Ovary (tissue), 7 donors: ENCODE measurements at regions not wholly inside any gene's neighbourhood (a gene's known extent, or its start where the extent isn't known, plus 50 kb on each side); places are given as distances from the start of the nearest gene placed in this dataset.
"Not testable (repeated sequence)": the region's sequence is repeated elsewhere in the genome, so short reads cannot be mapped to it uniquely, and the experiment has no call there.

Source experiments
- DNase-seq, 5 donors: peaks; one replicate each; pipeline ENCODE4 v3.0.0-alpha.2; 2019 to 2020
- H3K27ac ChIP-seq, 2 donors: fragments of 200-600 bp; one replicate each; pipeline versions ENCODE4 v1.5.1 to v1.8.0; 2019 to 2022
- H3K27me3 ChIP-seq: fragments of 200-600 bp; one replicate; pipeline ENCODE4 v1.8.0; 2022
- H3K36me3 ChIP-seq: fragments of 200-600 bp; sonication (generic); one replicate; pipeline ENCODE4 v1.5.1; 2019
- H3K4me1 ChIP-seq: one replicate; pipeline ENCODE4 v1.8.1; 2013; ENCODE audit warnings: mild to moderate bottlenecking, moderate library complexity; ENCODE audit not compliant: insufficient read depth
- H3K4me3 ChIP-seq: fragments of 200-600 bp; sonication (generic); one replicate; pipeline ENCODE4 v1.5.1; 2017
- H3K9me3 ChIP-seq, 2 donors: fragments of 200-600 bp in 1 of 2; sonication (generic) in 1 of 2; one replicate each; pipeline versions ENCODE4 v1.5.1 to v1.8.1; 2013 to 2019; ENCODE audit warnings: mild to moderate bottlenecking in 1 of 2, moderate library complexity in 1 of 2
- EP300 ChIP-seq: sonication (generic); formaldehyde crosslinking; IDR thresholded peaks from one replicate; pipeline ENCODE4 v1.6.1; 2017; ENCODE audit warnings: antibody characterized with exemption
- POLR2A ChIP-seq: fragments of 450-650 bp; IDR thresholded peaks from one replicate; pipeline ENCODE4 v1.6.1; 2017; ENCODE audit warnings: antibody characterized with exemption, mild to moderate bottlenecking, moderate library complexity
- WGBS, 3 donors: extraction: QIAGEN DNeasy Blood & Tissue Kit in 1 of 3; methylation state at CpG; one replicate each; pipeline versions ENCODE4 v1.1.5 to v1.1.7; 2013 to 2017; 5-methylcytosine and 5-hydroxymethylcytosine counted together
- intact Hi-C, 4 donors: fragments of 100-400 bp; cut with DNase I; formaldehyde crosslinking; loops; one replicate each; pipeline versions ENCODE4 v1.11.0 to v1.15.1; 2022 to 2023
- TF ChIP-seq, protein P1 (sequence below), 3 donors: fragments of 450-650 bp in 2 of 3; fragments of 200-600 bp in 1 of 3; IDR thresholded peaks; one replicate each; pipeline versions ENCODE4 v1.5.1 to v1.8.0; 2016 to 2022; ENCODE audit warnings: antibody characterized with exemption in 3 of 3, mild to moderate bottlenecking in 1 of 3
- donor health status: DM: no; HTN: no; CAD: no; lungs with moderate emphysema.
- donor health status: DM: no; HTN: no; CAD: no.
- donor health status: Bipolar disorder and iron deficiency.
- donor health status: DM: no; HTN: no; CAD: no.
- donor health status: DM: yes; HTN: yes; CAD: no.

DNA sequence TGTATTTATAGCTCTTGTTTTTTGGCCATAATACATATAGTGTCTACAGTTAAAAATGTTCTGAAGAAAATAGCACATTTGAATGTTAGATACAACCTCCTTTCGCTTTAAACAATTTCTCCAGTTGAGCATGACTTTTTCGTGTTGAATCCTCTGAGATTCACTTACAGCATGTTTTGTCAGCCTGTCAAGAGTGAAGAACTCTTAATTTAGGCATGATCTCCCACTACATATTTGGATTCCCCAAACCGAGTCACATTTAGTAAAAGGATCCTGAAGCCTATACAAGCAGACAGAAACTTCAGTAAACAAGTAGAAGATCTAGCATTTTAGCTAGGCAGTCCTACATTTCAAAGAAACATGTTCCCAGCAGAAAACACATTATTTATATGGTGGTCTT, 796.6 kb downstream of the MCTP2 start:
- H3K36me3 ChIP-seq: no peaks in the 10 kb centered on the region
- H3K9me3 ChIP-seq: no peaks in the 10 kb centered on the region
- no peak overlapping the region for H3K4me3 ChIP-seq
- TF ChIP-seq POLR2A (no peak), EP300 (no peak)
- TF ChIP-seq, protein P1, sequence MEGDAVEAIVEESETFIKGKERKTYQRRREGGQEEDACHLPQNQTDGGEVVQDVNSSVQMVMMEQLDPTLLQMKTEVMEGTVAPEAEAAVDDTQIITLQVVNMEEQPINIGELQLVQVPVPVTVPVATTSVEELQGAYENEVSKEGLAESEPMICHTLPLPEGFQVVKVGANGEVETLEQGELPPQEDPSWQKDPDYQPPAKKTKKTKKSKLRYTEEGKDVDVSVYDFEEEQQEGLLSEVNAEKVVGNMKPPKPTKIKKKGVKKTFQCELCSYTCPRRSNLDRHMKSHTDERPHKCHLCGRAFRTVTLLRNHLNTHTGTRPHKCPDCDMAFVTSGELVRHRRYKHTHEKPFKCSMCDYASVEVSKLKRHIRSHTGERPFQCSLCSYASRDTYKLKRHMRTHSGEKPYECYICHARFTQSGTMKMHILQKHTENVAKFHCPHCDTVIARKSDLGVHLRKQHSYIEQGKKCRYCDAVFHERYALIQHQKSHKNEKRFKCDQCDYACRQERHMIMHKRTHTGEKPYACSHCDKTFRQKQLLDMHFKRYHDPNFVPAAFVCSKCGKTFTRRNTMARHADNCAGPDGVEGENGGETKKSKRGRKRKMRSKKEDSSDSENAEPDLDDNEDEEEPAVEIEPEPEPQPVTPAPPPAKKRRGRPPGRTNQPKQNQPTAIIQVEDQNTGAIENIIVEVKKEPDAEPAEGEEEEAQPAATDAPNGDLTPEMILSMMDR (IDR thresholded peaks at IDR 0.05): no peak
- intact Hi-C loops: no loop called here
- H3K27me3 ChIP-seq: no peaks in the 10 kb centered on the region
- H3K27ac ChIP-seq: no peak overlapping the region
- no peak for DNase-seq
- 76 to 83% (median 78%) methylated on average over 3 of the region's 3 CpGs for WGBS, 3 donors
- H3K4me1 ChIP-seq: peaks cover 1% of the 10 kb centered on the region

GRCh38 chr15:95032156-95032555, 800.8 kb downstream of the MCTP2 start:
- 82 to 92% (median 86%) methylated on average over 2 of the region's 2 CpGs for WGBS, 3 donors
- intact Hi-C loops: no loop called here
- H3K36me3 ChIP-seq: no peaks in the 10 kb centered on the region
- no peak overlapping the region for H3K27ac ChIP-seq
- no peak for DNase-seq
- no peaks in the 10 kb centered on the region for H3K4me1 ChIP-seq
- TF ChIP-seq EP300: no peak
- no peak overlapping the region for H3K4me3 ChIP-seq
- H3K27me3 ChIP-seq: no peaks in the 10 kb centered on the region
- H3K9me3 ChIP-seq: no peaks in the 10 kb centered on the region

DNA sequence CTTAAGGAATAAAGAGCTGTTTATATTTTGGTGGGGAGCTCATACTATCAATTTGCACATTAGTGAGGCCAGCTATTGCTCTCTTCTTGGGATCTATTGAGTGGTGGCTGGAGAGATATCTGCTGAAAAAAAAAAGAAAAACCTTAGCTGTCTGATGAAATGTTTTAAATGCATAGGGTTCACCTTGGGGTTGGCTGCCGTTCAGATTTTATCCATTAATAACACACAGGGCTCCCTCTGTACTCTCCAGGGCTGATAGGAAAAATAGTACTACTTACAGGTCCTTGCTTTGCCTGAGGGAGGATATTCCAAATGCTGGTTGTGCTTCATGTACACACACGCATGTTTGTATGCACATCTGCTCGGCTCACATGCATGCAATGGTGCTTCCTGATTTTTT, 803.7 kb downstream of the MCTP2 start:
- 62 to 68% (median 64%) methylated on average over 3 of the region's 3 CpGs for WGBS, 3 donors
- no peak overlapping the region for H3K27ac ChIP-seq
- H3K9me3 ChIP-seq: no peaks in the 10 kb centered on the region
- H3K4me1 ChIP-seq: no peaks in the 10 kb centered on the region
- intact Hi-C loops: no loop called here
- H3K4me3 ChIP-seq: no peak overlapping the region
- H3K27me3 ChIP-seq: no peaks in the 10 kb centered on the region
- TF ChIP-seq, protein P1 (IDR thresholded peaks at IDR 0.05): no peak
- no peak for TF ChIP-seq EP300
- no peak for TF ChIP-seq POLR2A
- no peak for DNase-seq
- H3K36me3 ChIP-seq: no peaks in the 10 kb centered on the region

DNA sequence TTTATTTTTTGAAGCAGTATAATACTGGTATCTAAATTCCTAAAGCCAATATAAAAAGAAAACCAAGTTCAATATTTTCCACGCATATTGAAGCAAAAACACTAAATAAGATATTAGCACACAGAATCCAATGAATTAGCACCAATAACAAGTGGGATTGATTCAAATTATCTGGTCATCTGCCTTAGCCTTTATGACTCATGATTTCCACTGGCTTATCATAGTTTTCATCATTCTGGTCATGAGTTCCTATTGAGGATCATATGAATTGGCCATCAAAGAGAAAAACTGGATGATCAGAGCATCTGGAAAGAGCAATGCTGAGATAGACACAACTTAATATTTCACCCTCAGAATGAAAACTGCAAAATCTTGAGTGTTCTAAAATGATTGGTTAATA, 809.9 kb downstream of the MCTP2 start:
- Histone ChIP-seq H3K9me3 (no peaks in the 10 kb centered on the region), H3K27ac (no peak overlapping the region), H3K4me1 (no peaks in the 10 kb centered on the region), H3K36me3 (no peaks in the 10 kb centered on the region), H3K27me3 (peaks cover 3% of the 10 kb centered on the region), H3K4me3 (no peak overlapping the region)
- TF ChIP-seq POLR2A: no peak
- TF ChIP-seq EP300: no peak
- TF ChIP-seq, protein P1 (IDR thresholded peaks at IDR 0.05): no peak
- no peak for DNase-seq
- intact Hi-C loops: no loop called here
- 95 to 97% (median 96%) methylated on average over 1 of the region's 1 CpG for WGBS, 3 donors

- H3K27ac ChIP-seq, intact Hi-C loops, H3K36me3 ChIP-seq, DNase-seq, H3K9me3 ChIP-seq, H3K4me1 ChIP-seq, H3K4me3 ChIP-seq, H3K27me3 ChIP-seq: not testable (repeated sequence)
- WGBS, 3 donors: 91 to 95% (median 93%) methylated on average over 9 of the region's 9 CpGs
These were observed 812.0 kb downstream of the MCTP2 start for GRCh38 chr15:95043236-95043932.
